ENCODE measurements at regions not wholly inside any gene's neighbourhood (a gene's known extent, or its start where the extent isn't known, plus 50 kb on each side); places are given as distances from the start of the nearest gene placed in this dataset.

- no peak overlapping the region for H3K4me3 ChIP-seq (ENCODE audit: low read depth, low read length)
- no peak for DNase-seq (ENCODE audit: low read depth, low spot score)
- ChIA-PET POLR2A (no interaction called here), CTCF (no interaction called here)
- no peak for TF ChIP-seq CTCF (IDR thresholded peaks at IDR 0.05; ENCODE audit: insufficient read depth, low read length, missing control alignments)
These were observed 668.2 kb upstream of the HS6ST1 start for GRCh38 chr2:128986867-128987268.

DNA sequence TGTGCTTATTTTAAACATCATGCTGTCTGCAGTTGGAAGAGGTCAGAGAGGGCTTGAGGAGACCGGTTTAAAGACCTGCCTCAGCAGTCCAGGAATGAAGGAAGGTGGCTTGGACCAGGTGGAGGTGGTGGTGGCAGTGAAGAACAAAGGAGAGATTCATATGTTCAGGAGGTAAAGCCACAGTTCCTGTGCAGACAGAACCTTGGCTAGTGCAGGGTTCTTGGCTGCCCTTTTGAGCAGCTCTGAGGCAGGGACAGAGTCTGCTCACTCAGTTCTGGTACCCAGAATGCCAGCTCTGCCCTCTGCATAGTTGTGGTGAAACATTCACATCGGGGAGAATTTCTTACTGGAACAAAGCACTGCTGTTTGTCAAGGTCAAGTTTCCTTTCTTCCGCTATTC, 669.7 kb upstream of the HS6ST1 start:
- no peak overlapping the region for H3K4me3 ChIP-seq (ENCODE audit: low read depth, low read length)
- no peak for TF ChIP-seq CTCF (IDR thresholded peaks at IDR 0.05; ENCODE audit: insufficient read depth, low read length, missing control alignments)
- no peak for DNase-seq (ENCODE audit: low read depth, low spot score)
- POLR2A ChIA-PET, result no interaction called here
- CTCF ChIA-PET, result no interaction called here

GRCh38 chr2:128988967-128989366, 670.3 kb upstream of the HS6ST1 start:
- ChIA-PET CTCF (no interaction called here), POLR2A (no interaction called here)
- DNase-seq (ENCODE audit: low read depth, low spot score), result no peak
- TF ChIP-seq CTCF (IDR thresholded peaks at IDR 0.05; ENCODE audit: insufficient read depth, low read length, missing control alignments), result no peak
- no peak overlapping the region for H3K4me3 ChIP-seq (ENCODE audit: low read depth, low read length)

GRCh38 chr2:128995086-128995485, 676.4 kb upstream of the HS6ST1 start:
- ChIA-PET POLR2A (no interaction called here), CTCF (no interaction called here)
- H3K4me3 ChIP-seq (ENCODE audit: low read depth, low read length), result no peak overlapping the region
- no peak for DNase-seq (ENCODE audit: low read depth, low spot score)
- no peak for TF ChIP-seq CTCF (IDR thresholded peaks at IDR 0.05; ENCODE audit: insufficient read depth, low read length, missing control alignments)

DNA sequence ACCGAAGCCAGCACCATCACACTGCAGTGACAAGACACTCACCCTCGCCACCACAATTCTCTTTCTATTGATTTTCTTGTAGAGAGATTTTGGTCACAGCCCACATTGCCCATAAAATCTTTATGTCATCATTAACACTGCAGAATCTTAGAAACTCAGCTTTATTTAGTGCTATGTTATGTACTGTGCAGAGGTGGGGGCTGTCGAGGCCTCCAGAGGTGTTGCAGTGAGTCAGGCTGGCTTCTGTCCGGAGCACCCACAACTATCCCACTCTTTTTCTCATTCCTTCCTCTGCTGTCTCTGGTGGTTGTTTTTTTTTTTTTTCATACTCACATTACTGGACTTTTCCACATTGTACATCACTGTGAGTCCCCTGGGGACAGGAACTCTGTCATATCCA, 677.4 kb upstream of the HS6ST1 start:
- ChIA-PET POLR2A (no interaction called here), CTCF (no interaction called here)
- TF ChIP-seq CTCF (IDR thresholded peaks at IDR 0.05; ENCODE audit: insufficient read depth, low read length, missing control alignments), result no peak
- no peak overlapping the region for H3K4me3 ChIP-seq (ENCODE audit: low read depth, low read length)
- no peak for DNase-seq (ENCODE audit: low read depth, low spot score)

DNA sequence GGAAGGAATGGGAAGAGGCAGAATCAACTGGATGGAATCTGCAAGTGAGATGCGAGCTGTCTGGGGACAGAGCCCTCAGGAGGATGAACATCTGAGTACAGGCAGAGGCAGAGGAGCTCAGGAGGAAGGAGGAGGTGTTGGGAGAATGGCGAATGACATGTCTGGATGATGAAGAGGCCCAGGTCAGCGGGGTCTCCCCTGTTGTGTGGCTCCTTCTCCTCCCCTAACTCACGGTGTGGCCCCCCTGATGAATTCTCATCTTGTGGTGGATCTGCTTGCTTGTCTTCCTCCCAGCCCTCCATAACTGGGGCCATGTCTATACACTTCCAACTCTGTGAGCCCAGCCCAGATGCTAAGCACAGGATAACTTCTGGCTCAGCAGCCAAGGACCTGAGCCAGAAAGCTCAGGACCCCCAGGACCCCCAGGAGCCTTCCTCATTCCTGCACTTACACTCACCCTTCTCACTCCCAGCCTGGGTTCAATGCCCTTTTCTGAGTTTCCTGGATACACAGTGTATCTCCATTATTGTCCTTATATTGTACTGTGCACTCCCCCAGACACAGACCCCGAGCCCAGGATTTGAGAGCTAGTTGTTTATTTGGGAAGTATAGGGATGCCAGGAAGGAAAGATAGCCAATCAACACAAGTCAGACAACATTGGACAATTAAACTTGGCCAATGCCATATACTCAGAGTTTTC, 678.6 kb upstream of the HS6ST1 start:
- CTCF ChIA-PET, result no interaction called here
- DNase-seq (ENCODE audit: low read depth, low spot score), result no peak
- no peak for TF ChIP-seq CTCF (IDR thresholded peaks at IDR 0.05; ENCODE audit: insufficient read depth, low read length, missing control alignments)
- POLR2A ChIA-PET, result no interaction called here
- no peak overlapping the region for H3K4me3 ChIP-seq (ENCODE audit: low read depth, low read length)

All from AG04449 (cell line).